Activated B cell treated with CpG ODN at 0.5 μM for 24 hours (primary cell): ENCODE measurements at regions not wholly inside any gene's neighbourhood (a gene's known extent, or its start where the extent isn't known, plus 50 kb on each side); places are given as distances from the start of the nearest gene placed in this dataset.

ENCODE experiments used
- ATAC-seq: fragments of 200-7000 bp; cut with Tn5 transposase; one replicate; pipeline ENCODE4 v1.10.0; 2021; ENCODE audit warnings: low read depth, mild to moderate bottlenecking, moderate library complexity
- CTCF ChIA-PET: fragments of 350-600 bp; sonication (Branson Sonifier 250); formaldehyde crosslinking; loops from one replicate; lab custom pipeline; 2021; ENCODE audit warnings: antibody characterized with exemption; lab: Charles Lee
- POLR2A ChIA-PET: fragments of 350-600 bp; sonication (Branson Sonifier 250); formaldehyde crosslinking; loops from one replicate; lab custom pipeline; 2021; ENCODE audit warnings: antibody characterized with exemption; lab: Charles Lee
- DNase-seq: peaks from one replicate; pipeline ENCODE4 v3.0.0; 2022
- H3K27ac Mint-ChIP-seq: one replicate; pipeline ENCODE4 v1.8.0; 2020; ENCODE audit warnings: mixed read lengths
- H3K27me3 Mint-ChIP-seq: one replicate; pipeline ENCODE4 v1.8.0; 2021; ENCODE audit warnings: mixed read lengths
- H3K36me3 Mint-ChIP-seq: one replicate; pipeline ENCODE4 v1.8.0; 2021; ENCODE audit warnings: low read depth, mixed read lengths
- H3K4me1 Mint-ChIP-seq: one replicate; pipeline ENCODE4 v1.8.0; 2021; ENCODE audit warnings: mixed read lengths
- H3K4me3 Mint-ChIP-seq: one replicate; pipeline ENCODE4 v1.8.0; 2020; ENCODE audit warnings: mild to moderate bottlenecking, mixed read lengths
- H3K9me3 Mint-ChIP-seq: one replicate; pipeline ENCODE4 v1.8.0; 2020; ENCODE audit warnings: mixed read lengths
- intact Hi-C: fragments of 100-400 bp; cut with micrococcal nuclease; formaldehyde crosslinking; loops from one replicate; pipeline ENCODE4 v1.15.1; 2024
- TF ChIP-seq, protein P1 (sequence below): fragments of 200-600 bp; IDR thresholded peaks from one replicate; pipeline ENCODE4 v1.8.0; 2022; ENCODE audit warnings: antibody characterized with exemption, mild to moderate bottlenecking

DNA sequence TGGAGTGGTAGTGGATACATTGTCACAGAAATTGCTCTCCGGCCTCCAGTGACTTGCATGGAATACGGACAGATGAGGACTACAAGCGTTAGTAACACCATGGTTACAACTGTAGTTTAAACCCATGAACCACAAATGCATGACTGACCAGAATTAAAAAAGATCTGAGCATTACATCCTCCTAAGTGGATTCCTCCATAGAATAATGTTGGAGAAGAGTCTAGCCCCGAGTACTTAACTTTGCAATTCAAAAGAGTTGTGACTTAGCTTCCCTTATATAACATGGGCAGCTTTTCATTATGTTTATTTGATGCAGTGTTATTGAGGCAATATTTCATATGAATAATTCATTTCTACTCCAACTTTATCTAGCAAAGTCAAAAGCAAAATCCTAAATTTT, 457.2 kb upstream of the TMPO start:
- H3K4me3 Mint-ChIP-seq, result no peak overlapping the region
- H3K9me3 Mint-ChIP-seq, result no peaks in the 10 kb centered on the region
- no peaks in the 10 kb centered on the region for H3K36me3 Mint-ChIP-seq
- ATAC-seq, result no peak
- H3K27me3 Mint-ChIP-seq, result no peaks in the 10 kb centered on the region
- TF ChIP-seq, protein P1, sequence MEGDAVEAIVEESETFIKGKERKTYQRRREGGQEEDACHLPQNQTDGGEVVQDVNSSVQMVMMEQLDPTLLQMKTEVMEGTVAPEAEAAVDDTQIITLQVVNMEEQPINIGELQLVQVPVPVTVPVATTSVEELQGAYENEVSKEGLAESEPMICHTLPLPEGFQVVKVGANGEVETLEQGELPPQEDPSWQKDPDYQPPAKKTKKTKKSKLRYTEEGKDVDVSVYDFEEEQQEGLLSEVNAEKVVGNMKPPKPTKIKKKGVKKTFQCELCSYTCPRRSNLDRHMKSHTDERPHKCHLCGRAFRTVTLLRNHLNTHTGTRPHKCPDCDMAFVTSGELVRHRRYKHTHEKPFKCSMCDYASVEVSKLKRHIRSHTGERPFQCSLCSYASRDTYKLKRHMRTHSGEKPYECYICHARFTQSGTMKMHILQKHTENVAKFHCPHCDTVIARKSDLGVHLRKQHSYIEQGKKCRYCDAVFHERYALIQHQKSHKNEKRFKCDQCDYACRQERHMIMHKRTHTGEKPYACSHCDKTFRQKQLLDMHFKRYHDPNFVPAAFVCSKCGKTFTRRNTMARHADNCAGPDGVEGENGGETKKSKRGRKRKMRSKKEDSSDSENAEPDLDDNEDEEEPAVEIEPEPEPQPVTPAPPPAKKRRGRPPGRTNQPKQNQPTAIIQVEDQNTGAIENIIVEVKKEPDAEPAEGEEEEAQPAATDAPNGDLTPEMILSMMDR, result no peak
- intact Hi-C loops, result no loop called here
- ChIA-PET CTCF (no interaction called here), POLR2A (no interaction called here)
- DNase-seq, result no peak
- H3K4me1 Mint-ChIP-seq, result no peaks in the 10 kb centered on the region
- H3K27ac Mint-ChIP-seq, result no peak overlapping the region

DNA sequence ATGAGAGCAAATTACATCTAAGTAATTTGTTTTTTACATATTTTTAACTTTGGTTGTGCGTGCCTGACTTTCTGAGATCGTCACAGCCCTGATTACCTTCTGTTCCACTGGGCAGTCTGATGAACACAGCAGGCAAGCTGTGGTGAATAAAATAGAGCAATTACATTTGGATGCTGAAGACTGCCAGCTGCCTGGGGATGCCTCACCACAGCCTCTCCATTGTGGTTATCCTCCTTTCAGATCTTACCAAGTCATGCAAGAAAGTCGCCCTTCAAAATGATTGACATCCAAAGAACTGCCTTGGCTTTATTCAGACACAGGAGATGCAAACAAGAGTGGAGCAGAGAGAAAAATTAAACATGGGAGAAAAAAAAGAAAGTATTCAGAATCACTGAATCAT, 456.6 kb upstream of the TMPO start:
- POLR2A ChIA-PET, result no interaction called here
- Mint-ChIP-seq H3K4me1 (no peaks in the 10 kb centered on the region), H3K36me3 (no peaks in the 10 kb centered on the region), H3K27ac (no peak overlapping the region), H3K27me3 (no peaks in the 10 kb centered on the region), H3K9me3 (no peaks in the 10 kb centered on the region), H3K4me3 (no peak overlapping the region)
- CTCF ChIA-PET, result no interaction called here
- TF ChIP-seq, protein P1, result no peak
- intact Hi-C loops, result no loop called here
- ATAC-seq (no peak), DNase-seq (no peak)

DNA sequence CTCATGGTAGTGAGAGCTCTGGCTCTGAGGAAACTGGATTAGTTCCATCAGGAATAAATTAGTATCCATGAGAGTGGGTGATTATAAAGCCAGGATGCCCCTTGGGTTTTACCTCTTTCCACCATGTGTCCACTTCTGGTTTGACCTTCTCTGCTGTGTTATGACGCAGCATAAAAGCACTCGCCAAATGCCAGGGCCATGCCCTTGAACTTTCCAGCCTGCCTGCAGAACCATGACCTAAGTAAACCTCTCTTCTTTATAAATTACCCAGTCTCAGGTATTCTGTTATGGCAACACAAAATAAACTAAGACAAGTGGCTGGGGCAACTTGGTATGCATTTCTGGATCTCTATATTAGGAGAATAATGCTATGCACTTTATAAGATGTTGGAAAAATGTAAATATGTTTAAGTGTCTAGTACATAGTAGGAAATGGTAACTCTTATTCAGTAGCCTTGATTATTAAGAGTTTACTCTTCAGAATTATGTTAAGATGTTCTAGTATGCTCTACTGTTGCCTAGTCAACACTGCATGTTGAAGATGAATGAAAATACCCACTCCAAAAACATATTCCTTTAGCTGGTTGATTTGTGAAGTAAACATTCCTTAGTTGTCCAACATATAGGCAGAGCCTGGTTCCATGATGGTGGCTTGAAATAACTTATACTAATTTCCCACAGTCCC, 455.6 kb upstream of the TMPO start:
- ATAC-seq, result no peak
- no peak overlapping the region for H3K4me3 Mint-ChIP-seq
- intact Hi-C loops, result no loop called here

DNA sequence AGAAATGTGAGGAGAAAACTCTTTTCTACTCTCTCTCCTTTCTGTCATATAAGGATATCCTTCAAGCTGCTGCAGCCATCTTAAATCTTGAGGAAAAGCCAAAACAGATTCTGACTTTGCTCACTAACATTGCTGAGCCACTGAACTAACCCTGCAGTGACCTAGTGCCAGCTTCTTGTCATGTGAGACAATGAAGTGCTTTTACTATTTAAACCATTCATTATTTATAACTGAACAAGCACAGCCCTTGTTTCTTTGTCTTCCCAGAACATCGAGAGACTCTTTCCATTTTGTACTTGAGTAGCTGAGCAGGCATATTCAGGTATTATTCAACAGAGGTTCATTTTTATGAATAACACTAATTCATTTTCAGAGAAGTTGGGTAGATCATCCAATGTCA, 455.0 kb upstream of the TMPO start:
- no peak overlapping the region for H3K27ac Mint-ChIP-seq
- ATAC-seq, result no peak
- no peaks in the 10 kb centered on the region for H3K9me3 Mint-ChIP-seq
- DNase-seq, result no peak
- no peaks in the 10 kb centered on the region for H3K36me3 Mint-ChIP-seq
- no peak overlapping the region for H3K4me3 Mint-ChIP-seq
- CTCF ChIA-PET, result no interaction called here
- POLR2A ChIA-PET, result no interaction called here
- H3K4me1 Mint-ChIP-seq, result no peaks in the 10 kb centered on the region
- no peaks in the 10 kb centered on the region for H3K27me3 Mint-ChIP-seq
- TF ChIP-seq, protein P1, result no peak
- intact Hi-C loops, result no loop called here

More for the DNA sequence above, 455.6 kb upstream of the TMPO start:
- ChIA-PET CTCF (no interaction called here), POLR2A (no interaction called here)
- DNase-seq, result no peak
- H3K27me3 Mint-ChIP-seq, result no peaks in the 10 kb centered on the region
- no peaks in the 10 kb centered on the region for H3K9me3 Mint-ChIP-seq
- no peak overlapping the region for H3K27ac Mint-ChIP-seq
- no peaks in the 10 kb centered on the region for H3K4me1 Mint-ChIP-seq
- H3K36me3 Mint-ChIP-seq, result no peaks in the 10 kb centered on the region
- TF ChIP-seq, protein P1, result no peak

DNA sequence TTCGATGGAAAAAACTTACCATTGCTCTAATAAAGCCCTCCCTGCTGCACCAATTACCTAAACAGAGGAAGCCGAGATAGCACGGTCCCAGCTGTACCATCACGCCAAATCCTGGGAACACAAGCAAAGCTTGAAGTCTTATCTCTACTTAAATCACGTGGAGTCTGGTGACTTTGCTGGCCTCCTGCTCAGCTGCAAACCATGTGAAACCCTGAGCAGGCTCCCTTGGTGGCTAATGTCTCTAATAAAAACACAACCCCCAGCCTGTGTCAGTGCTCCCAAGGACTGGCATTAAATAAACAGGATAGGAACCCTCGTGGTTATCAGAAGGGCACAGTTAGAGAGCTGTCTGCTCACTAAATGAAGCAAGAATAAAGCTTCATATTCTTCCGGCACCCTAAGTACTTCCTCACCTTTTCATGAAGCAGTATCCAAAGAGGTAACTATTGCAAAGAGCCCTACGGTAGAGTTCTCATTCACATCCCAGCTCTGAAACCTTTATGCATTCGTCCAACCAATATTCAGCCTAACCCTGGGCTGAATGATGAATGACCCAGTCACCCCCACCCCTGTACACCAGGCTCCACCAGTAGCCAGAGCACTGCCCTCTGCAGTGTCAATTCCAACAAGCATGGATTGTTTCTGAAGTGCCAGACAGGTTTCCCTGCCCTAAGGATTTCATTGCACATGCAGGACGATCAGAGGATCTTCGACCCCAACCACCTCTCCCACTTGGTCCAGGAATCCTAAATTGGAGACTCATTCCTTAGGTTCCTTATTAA, 452.7 kb upstream of the TMPO start:
- no peak overlapping the region for H3K4me3 Mint-ChIP-seq
- intact Hi-C loops, result no loop called here
- ChIA-PET CTCF (no interaction called here), POLR2A (no interaction called here)
- no peaks in the 10 kb centered on the region for H3K9me3 Mint-ChIP-seq
- TF ChIP-seq, protein P1, result no peak
- H3K27ac Mint-ChIP-seq, result no peak overlapping the region
- no peaks in the 10 kb centered on the region for H3K4me1 Mint-ChIP-seq
- no peaks in the 10 kb centered on the region for H3K27me3 Mint-ChIP-seq
- no peaks in the 10 kb centered on the region for H3K36me3 Mint-ChIP-seq
- ATAC-seq, result no peak
- no peak for DNase-seq
